Stimulated activated naive CD8-positive, alpha-beta T cell treated with anti-CD3 and anti-CD28 coated beads, Interleukin-15, Interleukin-2, amounts not matched to agents 100 ng/mL and 50 ng/mL, for 24 hours (primary cell): ENCODE measurements at regions not wholly inside any gene's neighbourhood (a gene's known extent, or its start where the extent isn't known, plus 50 kb on each side); places are given as distances from the start of the nearest gene placed in this dataset.

Experiments
- H3K27ac Mint-ChIP-seq: one replicate; pipeline ENCODE4 v1.8.0; 2021; ENCODE audit warnings: mild to moderate bottlenecking, mixed read lengths
- H3K27me3 Mint-ChIP-seq: one replicate; pipeline ENCODE4 v1.8.0; 2021; ENCODE audit warnings: mixed read lengths
- H3K36me3 Mint-ChIP-seq: one replicate; pipeline ENCODE4 v1.8.0; 2021; ENCODE audit warnings: low read depth, mixed read lengths
- H3K4me1 Mint-ChIP-seq: one replicate; pipeline ENCODE4 v1.8.0; 2021; ENCODE audit warnings: low read depth, mixed read lengths
- H3K4me3 Mint-ChIP-seq: one replicate; pipeline ENCODE4 v1.8.0; 2021; ENCODE audit warnings: mild to moderate bottlenecking, mixed read lengths
- H3K9me3 Mint-ChIP-seq: one replicate; pipeline ENCODE4 v1.8.0; 2021; ENCODE audit warnings: mixed read lengths

- H3K4me3 Mint-ChIP-seq, result no peak overlapping the region
- no peak overlapping the region for H3K27ac Mint-ChIP-seq
- H3K9me3 Mint-ChIP-seq, result no peaks in the 10 kb centered on the region
- H3K4me1 Mint-ChIP-seq, result no peaks in the 10 kb centered on the region
- H3K36me3 Mint-ChIP-seq, result no peaks in the 10 kb centered on the region
- peaks cover 10% of the 10 kb centered on the region for H3K27me3 Mint-ChIP-seq
Measured at GRCh38 chr11:86749821-86750401, 50.4 kb upstream of the PRSS23 start.

- Mint-ChIP-seq H3K4me1 (no peaks in the 10 kb centered on the region), H3K4me3 (no peak overlapping the region)
Measured at GRCh38 chr11:86749376-86749775, 51.0 kb upstream of the PRSS23 start.

GRCh38 chr11:86748296-86748695, 52.0 kb upstream of the PRSS23 start:
- Mint-ChIP-seq H3K4me1 (peaks cover 10% of the 10 kb centered on the region), H3K4me3 (no peak overlapping the region), H3K9me3 (no peaks in the 10 kb centered on the region), H3K36me3 (no peaks in the 10 kb centered on the region), H3K27ac (no peak overlapping the region), H3K27me3 (peaks cover 10% of the 10 kb centered on the region)

More at GRCh38 chr11:86749376-86749775, 51.0 kb upstream of the PRSS23 start:
- Mint-ChIP-seq H3K9me3 (no peaks in the 10 kb centered on the region), H3K27ac (no peak overlapping the region), H3K27me3 (peaks cover 10% of the 10 kb centered on the region), H3K36me3 (no peaks in the 10 kb centered on the region)

- H3K4me1 Mint-ChIP-seq, result peaks cover 14% of the 10 kb centered on the region
- no peak overlapping the region for H3K4me3 Mint-ChIP-seq
- H3K27me3 Mint-ChIP-seq, result peaks cover 10% of the 10 kb centered on the region
- H3K36me3 Mint-ChIP-seq, result no peaks in the 10 kb centered on the region
- no peaks in the 10 kb centered on the region for H3K9me3 Mint-ChIP-seq
- no peak overlapping the region for H3K27ac Mint-ChIP-seq
Measured at GRCh38 chr11:86747801-86748200, 52.5 kb upstream of the PRSS23 start.

GRCh38 chr11:86746514-86746913, 53.8 kb upstream of the PRSS23 start:
- Mint-ChIP-seq H3K27me3 (peaks cover 16% of the 10 kb centered on the region), H3K36me3 (no peaks in the 10 kb centered on the region), H3K4me1 (peaks cover 18% of the 10 kb centered on the region), H3K27ac (no peak overlapping the region), H3K9me3 (no peaks in the 10 kb centered on the region), H3K4me3 (no peak overlapping the region)

- Mint-ChIP-seq H3K36me3 (no peaks in the 10 kb centered on the region), H3K27me3 (peaks cover 16% of the 10 kb centered on the region), H3K4me3 (no peak overlapping the region), H3K9me3 (no peaks in the 10 kb centered on the region), H3K27ac (no peak overlapping the region), H3K4me1 (peaks cover 23% of the 10 kb centered on the region)
Measured at GRCh38 chr11:86745571-86745970, 54.8 kb upstream of the PRSS23 start.

- Mint-ChIP-seq H3K27ac (peak overlapping the region; percentile 63), H3K9me3 (no peaks in the 10 kb centered on the region), H3K36me3 (no peaks in the 10 kb centered on the region), H3K4me1 (peaks cover 26% of the 10 kb centered on the region), H3K27me3 (peaks cover 8% of the 10 kb centered on the region), H3K4me3 (no peak overlapping the region)
Measured at GRCh38 chr11:86743223-86744118, 56.9 kb upstream of the PRSS23 start.

- no peaks in the 10 kb centered on the region for H3K9me3 Mint-ChIP-seq
- peaks cover 6% of the 10 kb centered on the region for H3K27me3 Mint-ChIP-seq
- H3K36me3 Mint-ChIP-seq, result no peaks in the 10 kb centered on the region
- peaks cover 26% of the 10 kb centered on the region for H3K4me1 Mint-ChIP-seq
- H3K27ac Mint-ChIP-seq, result no peak overlapping the region
- H3K4me3 Mint-ChIP-seq, result no peak overlapping the region
Measured at GRCh38 chr11:86741839-86742805, 58.2 kb upstream of the PRSS23 start.

GRCh38 chr11:86741484-86741835, 58.9 kb upstream of the PRSS23 start:
- Mint-ChIP-seq H3K4me3 (no peak overlapping the region), H3K36me3 (no peaks in the 10 kb centered on the region), H3K27me3 (peaks cover 6% of the 10 kb centered on the region), H3K9me3 (no peaks in the 10 kb centered on the region), H3K27ac (no peak overlapping the region), H3K4me1 (peaks cover 26% of the 10 kb centered on the region)

- H3K4me3 Mint-ChIP-seq, result no peak overlapping the region
- H3K27me3 Mint-ChIP-seq, result peaks cover 6% of the 10 kb centered on the region
- H3K4me1 Mint-ChIP-seq, result peaks cover 26% of the 10 kb centered on the region
- H3K27ac Mint-ChIP-seq, result no peak overlapping the region
- no peaks in the 10 kb centered on the region for H3K9me3 Mint-ChIP-seq
- no peaks in the 10 kb centered on the region for H3K36me3 Mint-ChIP-seq
Measured at GRCh38 chr11:86740628-86741483, 59.5 kb upstream of the PRSS23 start.

- Mint-ChIP-seq H3K4me3 (no peak overlapping the region), H3K4me1 (peaks cover 19% of the 10 kb centered on the region), H3K27ac (no peak overlapping the region), H3K9me3 (no peaks in the 10 kb centered on the region), H3K27me3 (peaks cover 6% of the 10 kb centered on the region), H3K36me3 (no peaks in the 10 kb centered on the region)
Measured at GRCh38 chr11:86738568-86738967, 61.8 kb upstream of the PRSS23 start.

- H3K4me1 Mint-ChIP-seq, result peaks cover 12% of the 10 kb centered on the region
- no peak overlapping the region for H3K4me3 Mint-ChIP-seq
- H3K9me3 Mint-ChIP-seq, result no peaks in the 10 kb centered on the region
- H3K27me3 Mint-ChIP-seq, result peaks cover 5% of the 10 kb centered on the region
- H3K27ac Mint-ChIP-seq, result no peak overlapping the region
- H3K36me3 Mint-ChIP-seq, result no peaks in the 10 kb centered on the region
Measured at GRCh38 chr11:86737737-86738136, 62.6 kb upstream of the PRSS23 start.

GRCh38 chr11:86737230-86737629, 63.1 kb upstream of the PRSS23 start:
- no peaks in the 10 kb centered on the region for H3K36me3 Mint-ChIP-seq
- no peak overlapping the region for H3K27ac Mint-ChIP-seq
- H3K9me3 Mint-ChIP-seq, result no peaks in the 10 kb centered on the region
- H3K4me1 Mint-ChIP-seq, result peaks cover 8% of the 10 kb centered on the region
- peaks cover under 1% of the 10 kb centered on the region for H3K27me3 Mint-ChIP-seq
- no peak overlapping the region for H3K4me3 Mint-ChIP-seq
